MV-4-11 (cell line): ENCODE measurements at regions not wholly inside any gene's neighbourhood (a gene's known extent, or its start where the extent isn't known, plus 50 kb on each side); places are given as distances from the start of the nearest gene placed in this dataset.
"Not testable (repeated sequence)": the region's sequence is repeated elsewhere in the genome, so short reads cannot be mapped to it uniquely, and the experiment has no call there.

Experiments used
- DNase-seq: peaks from one replicate; lab custom pipeline; 2025; lab: John Stamatoyannopoulos, UW

DNA sequence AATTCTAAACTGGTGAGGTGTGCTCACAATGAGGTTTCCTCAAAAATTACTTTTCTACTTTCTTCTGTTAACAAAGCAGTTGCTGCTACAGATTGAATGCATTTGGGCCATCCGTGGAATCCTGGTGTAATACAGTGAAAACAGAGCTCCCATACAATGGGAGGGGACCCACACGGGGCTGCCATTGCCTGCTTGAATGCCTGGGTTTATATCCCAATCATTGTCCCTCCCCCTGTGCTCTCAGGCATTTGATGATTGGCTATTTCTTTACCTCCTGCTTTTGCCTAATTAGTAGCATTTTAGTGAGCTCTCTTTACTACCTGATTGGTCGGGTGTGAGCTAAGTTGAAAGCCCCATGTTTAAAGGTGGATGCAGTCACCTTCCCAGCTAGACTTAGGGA, 52.9 kb upstream of the CSF1 start:
- not testable (repeated sequence) for DNase-seq

DNA sequence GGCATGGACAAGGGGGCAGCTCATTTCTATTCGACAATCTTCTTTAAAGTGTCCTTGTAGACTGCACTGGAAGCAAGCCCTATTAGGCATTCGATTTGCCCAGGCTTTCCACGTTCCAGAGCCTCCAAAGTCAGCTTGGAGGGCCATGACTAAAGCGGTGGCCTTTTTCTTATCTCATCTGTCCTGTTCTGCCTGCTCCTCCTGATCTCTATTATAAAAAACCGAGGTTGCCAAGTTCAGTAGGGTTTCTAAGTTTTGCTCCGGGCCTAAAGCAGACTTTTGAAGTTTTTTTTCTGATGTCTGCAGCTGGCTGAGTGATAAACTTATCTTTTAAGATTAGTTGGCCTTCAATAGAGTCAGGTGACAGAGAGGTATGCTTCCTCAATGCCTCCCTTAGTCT, 54.7 kb upstream of the CSF1 start:
- not testable (repeated sequence) for DNase-seq

DNA sequence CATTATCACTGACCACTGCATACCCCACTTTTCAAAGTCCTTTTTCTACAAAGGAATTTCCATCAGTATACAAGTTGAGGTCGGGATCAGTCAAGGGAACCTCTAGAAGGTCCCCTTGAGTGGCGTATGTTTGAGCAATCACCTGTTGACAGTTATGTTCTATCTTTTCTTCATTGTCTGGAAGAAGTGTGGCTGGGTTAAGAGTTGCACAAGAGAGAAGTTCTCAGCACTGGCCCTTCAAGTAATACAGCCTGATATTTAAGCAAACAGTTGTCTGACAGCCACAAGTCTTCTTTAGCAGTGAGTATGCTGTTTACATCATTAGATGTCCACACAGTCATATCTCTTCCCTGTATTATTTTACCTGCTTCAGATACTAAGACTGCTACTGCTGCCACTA, 56.7 kb upstream of the CSF1 start:
- DNase-seq: peak; percentile 50

DNA sequence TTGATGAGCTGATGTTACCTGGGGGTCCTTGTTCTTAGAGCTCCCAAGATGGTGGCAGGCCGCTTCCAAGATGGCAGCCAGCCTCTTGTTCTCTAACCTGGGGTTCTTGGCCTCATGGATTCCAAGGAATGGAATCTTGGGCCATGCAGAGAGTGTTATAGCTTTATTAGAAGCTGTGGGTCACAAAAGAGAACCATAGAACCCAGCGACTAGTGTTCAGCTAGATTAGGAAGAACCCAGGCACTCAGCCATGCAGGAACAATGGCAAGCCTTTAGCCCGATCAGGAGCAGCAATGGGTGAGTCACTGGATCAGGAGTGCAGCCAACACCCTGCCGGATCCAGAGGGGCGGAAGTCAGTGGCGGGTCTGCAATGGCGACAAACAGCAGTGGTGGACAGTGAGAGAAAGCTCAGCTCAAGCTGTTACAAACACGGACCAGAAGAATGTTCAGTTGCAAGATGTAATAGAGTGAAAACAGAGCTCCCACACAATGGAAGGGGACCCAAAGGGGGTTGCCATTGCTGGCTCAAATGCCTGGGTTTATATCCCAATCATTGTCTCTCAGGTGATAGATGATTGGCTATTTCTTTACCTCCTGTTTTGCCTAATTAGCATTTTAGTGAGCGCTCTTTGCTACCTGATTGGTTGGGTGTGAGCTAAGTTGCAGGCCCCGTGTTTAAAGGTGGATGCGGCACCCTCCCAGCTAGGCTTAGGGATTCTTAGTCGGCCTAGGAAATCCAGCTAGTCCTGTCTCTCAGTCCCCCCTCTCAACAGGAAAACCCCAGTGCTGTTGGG, 58.2 kb upstream of the CSF1 start:
- not testable (repeated sequence) for DNase-seq

DNA sequence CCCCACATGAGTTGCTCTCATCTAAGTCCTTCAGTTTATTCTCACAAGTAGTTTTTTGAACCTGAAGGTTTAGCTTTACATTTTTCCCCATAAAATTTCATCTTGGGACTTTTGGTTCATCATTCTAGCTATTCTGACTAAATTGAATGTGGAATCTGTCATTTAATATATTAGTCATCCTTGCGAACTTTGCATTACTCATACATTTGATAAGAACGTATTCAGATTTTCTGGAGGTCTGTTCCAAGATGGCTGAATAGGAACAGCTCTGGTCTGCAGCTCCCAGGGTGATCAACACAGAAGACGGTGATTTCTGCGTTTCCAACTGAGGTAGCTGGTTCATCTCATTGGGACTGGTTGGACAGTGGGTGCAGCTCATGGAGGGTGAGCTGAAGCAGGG, 59.8 kb upstream of the CSF1 start:
- no peak for DNase-seq

DNA sequence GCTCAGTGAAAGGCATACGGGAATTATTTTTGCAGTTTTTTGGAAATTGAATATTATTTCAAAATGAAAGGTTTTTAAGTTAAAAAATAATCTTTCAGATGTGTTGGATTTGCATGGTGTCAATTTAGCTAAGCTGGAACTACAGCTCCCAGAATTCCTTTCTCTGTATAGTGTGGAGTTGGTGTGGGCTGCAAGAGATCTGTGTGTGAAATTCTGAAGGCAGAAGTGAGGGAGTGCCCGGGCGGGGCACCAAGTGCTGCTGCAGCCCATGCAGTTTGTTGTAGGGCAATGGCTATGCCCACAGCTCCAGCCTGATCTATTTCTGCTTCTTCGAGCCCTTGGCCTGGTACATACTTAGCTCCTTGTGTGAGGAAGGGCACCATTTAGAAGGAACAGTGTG, 60.5 kb upstream of the CSF1 start:
- no peak for DNase-seq

DNA sequence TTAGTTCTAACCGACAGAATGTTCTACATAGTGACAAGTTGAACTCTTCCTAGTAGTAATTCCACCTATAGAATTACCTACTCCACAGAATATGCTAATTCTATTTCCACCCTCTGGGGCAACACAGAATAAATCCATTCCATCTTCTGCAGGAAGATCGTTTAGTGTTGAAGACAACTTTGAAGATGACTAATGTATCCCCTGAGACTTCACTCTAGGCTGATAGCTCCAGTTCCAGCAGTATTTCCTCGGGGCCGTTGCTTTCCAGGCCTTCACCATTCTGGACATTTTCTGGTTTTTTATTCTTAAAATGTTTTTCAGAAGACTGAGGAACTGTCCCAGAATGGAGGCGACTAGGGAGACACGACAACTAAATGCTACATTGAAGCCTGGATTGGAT, 61.0 kb upstream of the CSF1 start:
- DNase-seq: no peak

DNA sequence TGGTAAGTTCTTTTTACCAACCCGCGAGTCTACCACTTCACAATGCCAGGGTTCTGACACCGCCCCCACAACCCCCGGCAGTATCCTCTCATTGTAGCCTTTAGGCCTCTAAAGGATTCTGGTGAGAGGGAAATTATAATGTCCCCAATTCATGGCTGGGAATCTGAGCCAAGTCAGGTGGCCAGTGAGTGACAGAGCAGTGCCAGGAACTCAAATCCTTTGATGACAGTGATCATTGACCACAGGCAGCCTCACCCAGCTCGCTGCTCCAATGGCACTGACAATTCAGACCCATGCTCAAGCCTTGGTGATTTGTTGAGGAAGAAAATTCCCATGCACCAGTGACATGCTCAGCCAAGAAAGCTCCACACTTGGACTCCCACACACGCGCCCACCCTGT, 63.4 kb upstream of the CSF1 start:
- no peak for DNase-seq

DNA sequence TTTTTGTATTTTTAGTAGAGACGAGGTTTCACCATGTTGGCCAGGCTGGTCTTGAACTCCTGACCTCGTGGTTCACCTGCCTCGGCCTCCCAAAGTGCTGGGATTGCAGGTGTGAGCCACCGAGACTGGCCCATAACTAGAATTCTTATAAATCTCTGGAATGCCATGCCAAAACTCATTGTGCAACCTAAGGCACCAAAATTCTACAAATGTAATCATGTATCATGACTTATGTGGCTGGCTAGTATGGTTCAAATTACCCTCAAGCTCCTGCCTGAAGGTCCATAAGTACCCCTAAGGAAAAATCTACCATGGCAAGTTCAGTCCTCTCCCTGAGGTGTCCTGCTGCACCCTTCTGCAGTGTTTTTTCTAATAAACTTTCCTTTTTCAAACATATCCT, 63.8 kb upstream of the CSF1 start:
- no peak for DNase-seq

DNA sequence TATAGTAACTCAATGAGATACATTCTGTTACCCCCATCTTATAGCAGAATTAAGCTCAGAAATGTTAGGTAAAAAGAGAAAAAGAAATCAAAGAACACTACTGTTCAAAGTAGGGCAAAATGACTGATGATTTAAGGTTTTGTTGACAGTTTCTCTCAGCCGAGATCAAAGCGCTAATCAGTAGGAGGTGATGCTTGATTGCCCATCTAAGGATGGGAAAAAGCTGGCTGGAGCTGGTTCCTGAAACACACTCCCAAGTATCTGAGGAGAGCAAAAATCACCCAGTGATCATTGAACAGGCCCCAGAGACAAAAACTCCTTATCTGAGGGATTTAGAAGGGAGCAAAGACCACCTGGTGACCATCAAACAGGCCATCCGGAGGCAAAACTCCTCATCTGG, 64.5 kb upstream of the CSF1 start:
- no peak for DNase-seq

DNA sequence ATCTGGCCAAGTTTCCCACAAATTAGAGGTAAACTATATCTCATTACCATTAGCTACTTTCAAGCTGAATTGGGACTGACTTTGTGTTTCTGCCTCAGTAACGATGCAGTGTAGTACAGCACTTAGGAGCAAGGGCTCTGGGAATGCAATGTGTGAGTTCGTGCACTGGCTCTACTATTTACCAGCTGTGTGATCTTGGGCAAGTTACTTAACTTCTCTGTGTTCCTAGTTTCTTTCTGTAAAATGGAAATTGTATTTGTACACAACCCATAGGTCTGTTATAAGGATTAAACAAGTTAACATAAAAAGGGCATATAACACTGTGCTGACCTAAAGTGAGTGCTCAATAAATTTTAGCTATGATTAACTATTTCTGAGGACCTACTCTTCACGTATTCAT, 65.0 kb upstream of the CSF1 start:
- no peak for DNase-seq

DNA sequence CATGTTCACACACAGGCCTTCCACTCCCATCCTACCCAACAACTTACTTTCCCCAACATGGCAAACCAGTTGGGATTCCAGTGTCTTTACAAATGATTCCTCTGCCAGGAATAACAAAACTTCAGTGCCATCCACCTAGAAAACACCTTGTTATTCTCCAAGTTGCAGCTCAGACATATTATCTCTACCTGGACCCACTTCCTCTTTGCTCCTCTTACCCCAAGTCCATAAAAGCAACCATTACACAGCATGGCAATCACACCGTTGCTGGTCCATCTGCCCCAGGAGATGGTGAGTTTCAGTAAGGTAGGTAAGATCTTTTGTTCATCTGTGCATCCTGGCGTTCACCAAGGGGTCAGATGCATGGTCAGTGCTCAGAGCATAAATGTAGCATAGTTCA, 66.0 kb upstream of the CSF1 start:
- DNase-seq: no peak

DNA sequence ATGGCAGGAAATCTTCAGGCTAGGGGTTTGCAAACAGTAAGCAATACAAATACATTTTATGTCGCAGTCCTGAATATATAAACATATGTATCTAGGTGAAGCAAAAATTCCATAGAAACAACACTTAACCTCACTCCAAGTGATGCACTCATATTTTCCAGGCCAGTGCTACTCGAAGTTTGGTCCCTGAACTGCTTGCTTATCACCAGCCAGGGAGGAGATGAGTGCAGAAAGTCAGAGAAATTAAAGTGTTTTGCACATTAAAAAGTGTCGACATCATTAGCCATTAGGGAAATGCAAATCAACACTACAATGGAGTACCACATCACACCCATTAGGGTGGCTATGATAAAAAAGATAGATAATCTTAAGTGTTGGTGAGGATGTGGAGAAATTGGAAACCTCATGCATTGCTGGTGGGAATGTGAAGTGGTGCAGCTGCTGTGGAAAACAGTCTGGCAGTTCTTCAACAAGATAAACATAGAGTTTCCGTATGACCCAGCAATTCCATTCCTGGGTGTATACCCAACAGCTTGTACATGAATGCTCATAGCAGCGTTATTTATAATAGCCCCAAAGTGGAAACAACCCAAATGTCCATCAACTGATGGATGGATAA, 70.5 kb upstream of the CSF1 start:
- no peak for DNase-seq

DNA sequence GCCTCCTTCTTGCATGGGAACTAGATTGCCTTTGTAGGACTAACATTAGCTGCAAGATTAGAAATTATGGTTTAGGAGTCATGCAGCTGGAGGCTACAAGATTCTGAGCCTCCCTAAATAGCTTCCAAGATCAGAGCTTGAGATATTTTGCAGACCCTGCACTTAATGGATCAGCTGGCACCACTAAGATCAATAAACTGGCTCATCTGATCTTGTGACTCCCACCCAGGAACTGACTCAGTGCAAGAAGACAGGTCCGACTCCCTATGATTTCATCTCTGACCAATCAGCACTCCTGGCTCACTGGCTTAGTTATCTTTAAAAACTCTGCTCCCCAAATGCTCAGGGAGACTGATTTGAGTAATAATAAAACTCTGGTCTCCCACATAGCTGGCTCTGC, 71.4 kb upstream of the CSF1 start:
- not testable (repeated sequence) for DNase-seq

DNA sequence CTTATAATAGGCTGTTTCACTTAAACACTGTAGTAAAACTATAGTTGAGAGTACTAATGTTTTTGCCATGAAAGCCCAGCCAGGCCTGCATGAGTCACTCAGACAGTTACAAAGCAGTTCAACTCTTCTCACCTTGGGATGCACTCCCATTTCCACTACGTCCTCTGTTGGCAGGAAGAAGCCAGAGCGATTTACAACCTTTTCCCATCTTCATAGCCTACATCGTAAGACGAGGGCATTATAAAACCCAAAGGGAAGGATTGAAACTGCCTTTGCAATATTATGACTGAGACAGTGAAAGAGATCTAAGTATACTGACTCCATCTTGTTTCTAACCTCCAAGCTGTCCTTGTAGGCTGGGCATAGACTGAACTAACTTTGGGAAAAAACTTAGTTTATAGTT, 71.8 kb upstream of the CSF1 start:
- no peak for DNase-seq

DNA sequence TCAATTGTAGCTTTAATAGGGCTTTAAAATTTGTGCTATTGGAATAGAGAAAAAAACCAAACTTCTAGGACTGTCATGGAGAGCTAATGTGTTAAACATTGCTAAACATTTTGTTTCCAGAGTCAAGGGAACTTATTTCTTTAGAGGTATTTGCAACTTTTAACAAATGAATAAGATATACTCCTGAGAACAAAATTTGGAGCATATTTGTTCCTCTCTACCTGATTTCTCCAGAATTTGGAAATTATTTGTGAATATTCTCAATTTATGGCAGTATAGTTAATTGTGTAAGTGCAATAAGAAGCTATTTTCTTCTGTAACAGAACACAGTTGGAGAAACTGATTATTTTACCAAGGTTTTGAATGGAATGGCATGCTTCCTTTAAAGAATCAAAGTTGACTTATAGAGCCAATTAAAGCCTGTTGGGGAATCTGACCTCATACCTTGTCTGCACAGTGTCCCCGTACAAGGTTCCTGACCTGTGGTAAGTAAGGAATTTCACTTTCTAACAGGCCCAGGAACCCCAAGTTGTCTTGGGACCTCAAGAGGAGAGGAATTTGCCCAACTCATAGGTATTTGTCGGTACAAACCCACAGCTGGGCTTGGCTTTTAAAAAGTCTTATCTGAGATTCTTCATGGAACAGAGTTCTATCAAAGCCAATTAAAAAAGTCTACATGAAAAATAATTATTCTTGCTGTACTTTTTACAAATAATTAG, 72.6 kb upstream of the CSF1 start:
- DNase-seq: no peak

DNA sequence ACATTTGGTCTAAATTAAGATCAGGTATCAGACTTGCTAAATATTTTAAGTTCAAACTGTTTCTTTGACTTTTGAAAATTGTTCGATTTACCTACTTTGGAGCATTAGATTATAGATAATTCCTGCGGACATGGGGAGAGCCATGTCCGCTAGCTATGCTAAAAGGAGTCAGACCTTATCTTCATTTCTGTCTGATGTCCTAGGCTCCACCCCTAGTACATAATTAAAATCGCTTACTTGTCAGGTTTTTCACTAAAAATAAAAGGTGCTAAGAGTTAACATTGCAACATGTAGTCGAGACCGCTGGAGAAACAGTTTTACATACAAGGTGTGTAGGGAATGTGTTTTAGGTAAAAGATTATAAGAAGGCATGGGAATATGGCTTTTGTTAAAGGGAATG, 71.9 kb upstream of the EPS8L3 start:
- not testable (repeated sequence) for DNase-seq

DNA sequence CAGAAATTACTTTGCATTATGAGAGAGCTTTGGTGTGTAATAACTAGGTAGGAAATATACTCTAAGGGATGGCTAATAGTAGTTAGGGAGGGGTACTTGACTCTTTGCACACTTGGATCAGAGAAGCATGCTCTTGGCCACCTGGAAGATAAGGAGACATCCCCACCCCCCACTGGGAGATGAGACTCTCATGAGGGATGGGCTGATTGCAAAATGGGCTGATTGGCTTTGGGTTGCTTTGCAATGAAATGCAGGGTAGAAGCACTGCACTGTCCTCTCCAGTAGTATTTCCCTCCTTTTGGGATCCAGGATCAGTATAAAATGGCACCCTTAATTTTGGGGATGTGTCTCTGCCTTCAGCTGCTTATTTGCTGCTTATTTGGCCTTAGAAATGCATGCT, 71.2 kb upstream of the EPS8L3 start:
- DNase-seq: no peak

DNA sequence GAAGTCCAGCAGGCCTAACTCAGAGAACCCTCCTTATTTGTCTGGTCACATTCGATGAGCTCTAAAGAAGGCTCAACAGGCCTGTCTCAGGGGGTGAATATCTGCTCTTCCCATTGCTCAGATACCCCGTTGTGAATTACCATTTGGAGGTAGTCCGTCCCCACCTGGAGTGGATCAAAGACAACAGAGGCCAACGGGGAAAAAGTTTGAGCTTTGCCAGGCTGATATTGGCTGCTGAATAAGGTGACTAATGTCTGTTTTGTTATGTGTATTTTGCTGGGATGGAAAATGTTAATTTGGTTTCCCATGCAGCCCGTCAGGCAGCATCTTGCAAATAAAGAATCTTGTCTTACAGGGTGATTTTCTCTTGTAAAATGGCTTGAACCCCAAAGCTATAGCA, 69.2 kb upstream of the EPS8L3 start:
- DNase-seq: no peak

DNA sequence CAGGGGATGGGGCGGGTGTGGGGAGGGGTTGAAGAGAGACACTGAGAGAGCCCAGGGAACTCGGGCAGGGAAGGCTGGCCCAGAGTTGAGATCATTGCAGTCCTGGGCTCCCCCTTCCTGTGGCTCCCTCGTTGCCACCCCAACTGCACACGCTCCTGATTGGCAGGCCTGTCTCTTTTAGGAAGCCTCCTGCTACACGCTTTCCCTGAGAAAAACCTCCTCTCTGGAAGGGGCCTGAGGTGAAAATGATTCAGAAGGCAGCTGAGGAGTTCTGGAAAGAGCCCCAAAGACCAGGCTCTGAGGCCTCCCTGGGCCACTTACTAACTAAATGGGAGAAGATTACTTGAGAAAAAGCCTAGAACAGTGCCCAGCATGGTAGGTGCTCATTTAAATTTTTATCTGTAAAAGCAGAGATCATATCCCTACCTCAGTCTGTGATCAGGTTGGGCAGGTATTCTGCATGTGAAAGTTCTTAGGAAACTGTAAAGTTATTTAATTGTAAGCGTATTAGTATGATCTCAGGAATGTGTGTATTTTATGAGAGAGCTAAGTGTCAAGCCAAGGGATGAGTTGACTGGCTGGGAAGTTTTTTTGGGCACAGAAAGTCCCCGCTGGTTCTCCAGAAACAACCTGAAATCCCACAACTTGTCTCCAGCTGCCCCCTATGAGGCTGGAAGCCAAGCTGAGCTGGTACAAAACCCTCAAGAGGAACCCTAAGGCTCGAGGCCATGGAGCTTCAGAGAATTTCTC, 65.2 kb upstream of the EPS8L3 start:
- DNase-seq: no peak

DNA sequence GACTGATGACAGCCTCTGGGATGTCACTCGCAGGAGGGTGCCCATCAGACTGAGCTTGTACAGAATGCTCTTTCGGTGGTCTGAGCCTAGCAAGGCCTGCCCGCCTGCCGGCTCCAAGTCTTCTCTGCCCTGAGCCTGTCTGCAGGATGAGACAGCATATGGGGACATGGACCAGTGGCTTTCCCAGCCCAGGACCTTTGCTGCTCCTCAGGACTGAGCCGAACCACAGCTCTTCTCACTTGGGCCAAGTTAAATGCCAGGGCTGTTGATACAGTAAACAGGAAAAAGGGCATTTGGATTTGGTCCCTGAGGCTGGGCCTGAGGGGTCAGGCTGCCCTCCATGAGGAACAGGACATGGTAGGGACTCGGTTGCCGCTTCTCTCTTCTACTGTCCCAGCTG, 64.3 kb upstream of the EPS8L3 start:
- no peak for DNase-seq

DNA sequence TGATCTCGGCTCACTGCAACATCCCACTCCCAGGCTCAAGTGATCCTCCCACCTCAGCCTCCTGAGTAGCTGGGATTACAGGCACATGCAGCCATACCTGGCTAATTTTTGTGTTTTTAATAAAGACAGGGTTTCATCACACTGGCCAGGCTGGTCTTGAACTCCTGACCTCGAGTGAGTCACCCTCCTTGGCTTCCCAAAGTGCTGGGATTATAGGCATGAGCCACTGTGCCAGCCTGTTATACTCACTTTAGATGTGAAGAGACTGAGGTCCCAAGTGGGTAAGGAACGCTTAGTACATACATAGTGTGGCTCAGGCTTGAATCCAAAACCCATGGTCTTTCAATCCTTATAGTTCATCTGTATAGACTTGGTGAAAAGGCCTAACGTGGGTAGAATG, 63.7 kb upstream of the EPS8L3 start:
- peak; percentile 53 for DNase-seq

DNA sequence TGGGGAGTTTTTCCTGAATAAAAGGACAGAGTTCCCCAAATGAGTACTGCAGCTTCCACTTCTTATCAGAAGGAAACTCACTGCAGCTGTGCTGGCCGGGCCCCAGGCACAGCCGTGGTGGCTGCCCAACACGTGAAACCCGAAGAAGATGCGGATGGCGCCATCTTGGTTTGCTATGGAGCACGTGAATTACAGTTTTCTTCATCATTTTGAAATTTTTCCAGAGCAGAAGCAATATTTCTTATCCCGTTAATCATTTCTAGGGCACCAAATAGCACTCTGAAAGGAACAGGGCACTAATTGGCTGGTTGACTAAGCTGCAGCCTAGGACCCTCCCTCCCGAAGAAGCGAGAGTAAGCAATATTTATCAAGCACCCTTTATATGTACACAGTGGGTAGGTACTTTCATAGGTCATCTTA, 63.2 kb upstream of the EPS8L3 start:
- DNase-seq: peak; percentile 27
